Parathyroid adenoma (tissue), 2 donors: ENCODE measurements at regions not wholly inside any gene's neighbourhood (a gene's known extent, or its start where the extent isn't known, plus 50 kb on each side); places are given as distances from the start of the nearest gene placed in this dataset.
"Not testable (repeated sequence)": the region's sequence is repeated elsewhere in the genome, so short reads cannot be mapped to it uniquely, and the experiment has no call there.

ENCODE experiments used
- H2AFZ ChIP-seq: fragments of 300-600 bp; sonication (generic); one replicate; pipeline ENCODE4 v1.7.0; 2017; ENCODE audit warnings: antibody characterized with exemption, mild to moderate bottlenecking
- H3K27ac ChIP-seq: fragments of 300-600 bp; sonication (generic); one replicate; pipeline ENCODE4 v1.7.0; 2017
- H3K27me3 ChIP-seq: fragments of 300-600 bp; sonication (generic); one replicate; pipeline ENCODE4 v1.7.0; 2017; ENCODE audit warnings: low read length; ENCODE audit not compliant: control insufficient read depth, insufficient read depth
- H3K36me3 ChIP-seq: fragments of 300-600 bp; sonication (generic); one replicate; pipeline ENCODE4 v1.7.0; 2017; ENCODE audit warnings: low read length; ENCODE audit not compliant: control insufficient read depth, insufficient read depth
- H3K4me1 ChIP-seq: fragments of 300-600 bp; sonication (generic); one replicate; pipeline ENCODE4 v1.7.0; 2017; ENCODE audit warnings: control low read depth
- H3K4me2 ChIP-seq: fragments of 300-600 bp; sonication (generic); one replicate; pipeline ENCODE4 v1.7.0; 2017; ENCODE audit warnings: low read length
- H3K4me3 ChIP-seq: fragments of 300-600 bp; sonication (generic); one replicate; pipeline ENCODE4 v1.7.0; 2017; ENCODE audit warnings: low read depth, low read length
- H3K79me2 ChIP-seq: fragments of 300-600 bp; sonication (generic); one replicate; pipeline ENCODE4 v1.7.0; 2017; ENCODE audit warnings: control low read depth
- H3K9ac ChIP-seq: fragments of 300-600 bp; sonication (generic); one replicate; pipeline ENCODE4 v1.7.0; 2017; ENCODE audit warnings: mild to moderate bottlenecking
- H3K9me3 ChIP-seq: fragments of 300-600 bp; sonication (generic); one replicate; pipeline ENCODE4 v1.7.0; 2017; ENCODE audit warnings: low read length; ENCODE audit not compliant: control insufficient read depth
- TF ChIP-seq, protein P1 (sequence below): fragments of 300-600 bp; sonication (generic); IDR thresholded peaks from one replicate; pipeline ENCODE4 v1.7.0; 2017; ENCODE audit warnings: antibody characterized with exemption, mild to moderate bottlenecking
- donor health status: primary hyperparathyroidism.

DNA sequence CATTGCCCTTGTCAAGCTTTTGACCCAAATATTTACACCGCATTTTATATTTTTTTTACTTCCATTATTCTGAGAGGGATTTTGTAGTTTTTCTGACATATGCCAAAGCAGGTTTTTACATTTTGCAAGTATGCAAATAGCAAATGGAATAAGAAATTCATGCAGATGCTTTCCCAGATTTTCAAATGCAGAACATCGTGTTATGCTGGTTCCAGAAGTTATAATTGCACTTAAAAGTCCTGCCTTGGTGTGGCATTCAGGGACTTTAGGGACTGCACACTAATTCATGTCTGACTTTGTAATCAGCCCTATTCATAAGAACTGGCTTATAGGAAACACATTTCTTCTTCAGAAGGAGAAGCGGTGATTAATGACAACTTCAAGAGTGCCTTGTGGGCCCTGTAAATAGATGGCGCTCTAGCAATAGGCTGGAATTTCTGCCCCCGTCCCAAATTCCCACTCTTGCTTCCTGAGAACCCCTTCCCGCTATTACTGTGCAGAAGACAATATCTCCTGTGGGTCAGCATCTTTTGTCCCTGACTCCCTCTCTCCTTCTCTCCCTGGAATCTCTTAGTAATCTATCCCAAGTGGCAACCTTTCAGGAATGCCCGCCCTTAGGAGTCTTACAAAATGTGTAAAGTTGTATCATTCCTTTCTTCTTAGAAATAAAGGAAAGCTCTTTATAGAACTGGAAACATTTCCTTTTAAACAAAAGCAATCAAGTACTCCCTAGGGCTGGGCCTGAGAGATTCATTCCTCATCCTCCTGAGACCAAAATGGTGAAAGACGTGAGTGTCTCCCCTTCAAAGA, 264.0 kb downstream of the INHBA start:
- no peaks in the 10 kb centered on the region for H3K79me2 ChIP-seq
- H3K9me3 ChIP-seq: no peaks in the 10 kb centered on the region
- no peak overlapping the region for H3K4me3 ChIP-seq
- no peak overlapping the region for H3K9ac ChIP-seq
- H3K36me3 ChIP-seq: no peaks in the 10 kb centered on the region
- TF ChIP-seq, protein P1, sequence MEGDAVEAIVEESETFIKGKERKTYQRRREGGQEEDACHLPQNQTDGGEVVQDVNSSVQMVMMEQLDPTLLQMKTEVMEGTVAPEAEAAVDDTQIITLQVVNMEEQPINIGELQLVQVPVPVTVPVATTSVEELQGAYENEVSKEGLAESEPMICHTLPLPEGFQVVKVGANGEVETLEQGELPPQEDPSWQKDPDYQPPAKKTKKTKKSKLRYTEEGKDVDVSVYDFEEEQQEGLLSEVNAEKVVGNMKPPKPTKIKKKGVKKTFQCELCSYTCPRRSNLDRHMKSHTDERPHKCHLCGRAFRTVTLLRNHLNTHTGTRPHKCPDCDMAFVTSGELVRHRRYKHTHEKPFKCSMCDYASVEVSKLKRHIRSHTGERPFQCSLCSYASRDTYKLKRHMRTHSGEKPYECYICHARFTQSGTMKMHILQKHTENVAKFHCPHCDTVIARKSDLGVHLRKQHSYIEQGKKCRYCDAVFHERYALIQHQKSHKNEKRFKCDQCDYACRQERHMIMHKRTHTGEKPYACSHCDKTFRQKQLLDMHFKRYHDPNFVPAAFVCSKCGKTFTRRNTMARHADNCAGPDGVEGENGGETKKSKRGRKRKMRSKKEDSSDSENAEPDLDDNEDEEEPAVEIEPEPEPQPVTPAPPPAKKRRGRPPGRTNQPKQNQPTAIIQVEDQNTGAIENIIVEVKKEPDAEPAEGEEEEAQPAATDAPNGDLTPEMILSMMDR: no peak
- H2AFZ ChIP-seq: no peak overlapping the region
- no peaks in the 10 kb centered on the region for H3K27me3 ChIP-seq
- no peak overlapping the region for H3K27ac ChIP-seq
- H3K4me2 ChIP-seq: no peak overlapping the region
- no peaks in the 10 kb centered on the region for H3K4me1 ChIP-seq

DNA sequence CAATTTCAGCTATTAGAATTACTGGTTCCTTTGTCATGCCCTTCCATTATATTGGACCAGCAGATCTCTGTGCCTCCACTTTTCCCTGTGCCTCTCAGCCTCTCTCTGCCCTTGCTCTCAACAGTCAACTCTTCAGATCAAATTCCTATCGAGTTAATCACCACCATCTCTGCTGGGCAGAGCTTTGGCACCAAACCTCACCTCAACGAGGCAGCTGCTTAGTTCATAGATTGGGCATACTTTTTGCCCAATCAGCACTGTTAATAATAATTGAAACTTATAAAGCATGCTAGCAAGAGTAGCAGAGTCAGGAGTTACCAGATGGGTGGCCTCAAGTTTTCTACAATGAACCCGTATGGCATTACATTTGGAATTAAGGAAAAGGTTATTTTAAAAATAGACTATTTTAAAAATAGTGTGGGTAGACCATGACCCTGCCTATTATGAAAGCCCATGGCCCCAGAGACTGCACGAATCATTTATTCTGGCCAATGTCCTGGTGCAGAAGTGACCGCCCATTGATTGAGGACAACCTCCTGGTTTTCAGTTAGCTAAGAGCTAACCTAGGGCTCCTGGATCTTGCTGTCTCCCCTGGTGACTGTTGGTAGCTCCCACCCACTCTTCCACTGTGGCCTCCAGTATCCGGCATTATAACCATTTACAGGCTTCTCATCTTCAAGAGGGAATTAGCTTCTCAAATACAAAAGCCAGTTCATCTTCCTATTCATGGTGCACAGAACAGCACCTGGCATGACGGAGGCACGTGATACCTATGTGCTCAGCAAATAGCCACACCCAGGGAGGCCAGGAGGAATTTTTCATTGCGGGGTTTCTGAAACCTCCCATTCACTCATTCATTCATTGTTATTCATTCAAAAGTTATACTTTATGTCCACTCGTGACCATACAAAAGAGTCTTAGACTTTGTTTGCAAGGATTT, 265.4 kb downstream of the INHBA start:
- no peak overlapping the region for H3K4me2 ChIP-seq
- TF ChIP-seq, protein P1: no peak
- no peak overlapping the region for H2AFZ ChIP-seq
- H3K9me3 ChIP-seq: no peaks in the 10 kb centered on the region
- H3K36me3 ChIP-seq: no peaks in the 10 kb centered on the region
- no peaks in the 10 kb centered on the region for H3K79me2 ChIP-seq
- H3K4me1 ChIP-seq: no peaks in the 10 kb centered on the region
- no peak overlapping the region for H3K4me3 ChIP-seq
- H3K9ac ChIP-seq: no peak overlapping the region
- no peaks in the 10 kb centered on the region for H3K27me3 ChIP-seq
- no peak overlapping the region for H3K27ac ChIP-seq

DNA sequence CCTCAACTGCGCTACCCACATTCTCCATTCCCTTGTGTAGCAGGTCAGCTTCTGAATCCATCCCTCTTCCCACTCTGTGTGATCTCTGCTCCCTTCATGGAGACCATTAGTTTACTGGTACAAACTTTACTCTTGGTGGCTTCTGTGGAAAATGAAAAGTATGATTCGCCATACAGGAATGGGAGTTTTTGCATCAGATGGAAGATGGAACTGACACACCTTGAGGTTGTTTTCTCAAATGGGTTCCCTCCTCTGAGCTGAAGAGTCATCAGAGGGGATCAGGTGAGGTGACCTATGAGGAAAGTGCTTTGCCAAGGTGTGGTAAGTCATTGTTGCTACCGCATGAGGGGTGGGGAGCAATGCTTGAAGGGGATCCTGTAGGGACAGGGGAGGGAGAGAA, 266.8 kb downstream of the INHBA start:
- Histone ChIP-seq H3K9me3 (no peaks in the 10 kb centered on the region), H3K27me3 (no peaks in the 10 kb centered on the region), H3K36me3 (no peaks in the 10 kb centered on the region), H3K4me2 (no peak overlapping the region), H3K4me3 (no peak overlapping the region), H2AFZ (no peak overlapping the region), H3K4me1 (no peaks in the 10 kb centered on the region), H3K27ac (no peak overlapping the region), H3K79me2 (no peaks in the 10 kb centered on the region), H3K9ac (no peak overlapping the region)
- TF ChIP-seq, protein P1: no peak

DNA sequence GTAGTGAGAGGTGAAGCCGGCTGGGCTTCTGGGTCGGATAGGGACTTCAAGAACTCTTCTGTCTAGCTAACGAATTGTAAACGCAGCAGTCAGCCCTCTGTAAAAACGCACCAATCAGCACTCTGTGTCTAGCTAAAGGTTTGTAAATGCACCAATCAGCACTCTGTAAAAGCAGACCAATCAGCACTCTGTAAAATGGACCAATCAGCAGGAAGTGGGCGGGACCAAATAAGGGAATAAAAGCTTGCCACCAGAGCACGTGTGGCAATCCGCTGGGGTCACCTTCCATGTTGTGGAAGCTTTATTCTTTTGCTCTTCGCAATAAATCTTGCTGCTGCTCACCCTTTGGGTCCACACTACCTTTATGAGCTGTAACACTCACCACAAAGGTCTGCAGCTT, 267.9 kb downstream of the INHBA start:
- not testable (repeated sequence) for H3K4me1 ChIP-seq, H3K27ac ChIP-seq, H3K9me3 ChIP-seq, H3K9ac ChIP-seq, H3K4me2 ChIP-seq, H3K4me3 ChIP-seq, H3K27me3 ChIP-seq, H3K79me2 ChIP-seq, H2AFZ ChIP-seq, H3K36me3 ChIP-seq

DNA sequence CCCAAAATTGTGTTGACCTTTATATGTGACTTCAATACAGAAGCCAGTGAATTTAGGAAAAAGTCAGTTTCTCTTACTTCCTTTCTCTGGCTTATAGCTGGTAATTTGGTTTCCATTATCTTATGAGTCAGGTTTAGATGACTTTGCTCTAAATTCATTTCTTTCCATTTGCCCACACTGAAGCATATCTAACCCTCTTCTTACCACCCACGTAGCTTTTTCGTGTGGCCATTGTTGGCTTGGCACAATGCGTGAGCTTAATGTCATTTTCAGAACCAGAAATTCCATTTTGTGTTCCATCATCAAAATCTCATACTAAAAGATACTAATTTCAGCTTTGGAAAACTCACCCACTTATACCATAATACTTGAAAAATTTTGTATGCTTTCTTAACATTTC, 271.2 kb downstream of the INHBA start:
- Histone ChIP-seq H3K27ac (no peak overlapping the region), H3K27me3 (no peaks in the 10 kb centered on the region), H3K79me2 (no peaks in the 10 kb centered on the region), H3K4me2 (no peak overlapping the region), H3K4me1 (no peaks in the 10 kb centered on the region), H2AFZ (no peak overlapping the region), H3K9ac (no peak overlapping the region), H3K36me3 (no peaks in the 10 kb centered on the region), H3K9me3 (no peaks in the 10 kb centered on the region), H3K4me3 (no peak overlapping the region)
- TF ChIP-seq, protein P1: no peak
